Gastrocnemius medialis (tissue), 4 donors: ENCODE measurements at regions not wholly inside any gene's neighbourhood (a gene's known extent, or its start where the extent isn't known, plus 50 kb on each side); places are given as distances from the start of the nearest gene placed in this dataset.

Experiments used
- ATAC-seq, 2 donors: fragments of 150-250 bp; one replicate each; pipeline ENCODE4 v1.9.1; 2016
- DNase-seq, 2 donors: peaks; one replicate each; pipeline ENCODE4 v3.0.0-alpha.2; 2019
- H3K27ac ChIP-seq, 4 donors: fragments of 200-600 bp; sonication (generic); 1 replicate in 1 of 4; 2 replicates in 3 of 4; pipeline ENCODE4 v1.5.1; 2016 to 2018; ENCODE audit warnings: mild to moderate bottlenecking in 2 of 4, moderate library complexity in 1 of 4
- H3K27me3 ChIP-seq, 3 donors: fragments of 200-600 bp; sonication (generic) in 2 of 3; 1 replicate in 1 of 3; 2 replicates in 2 of 3; pipeline versions ENCODE4 v1.5.1 to v1.6.0; 2016 to 2019; ENCODE audit warnings: mild to moderate bottlenecking in 1 of 3, moderate library complexity in 1 of 3
- H3K36me3 ChIP-seq, 2 donors: fragments of 200-600 bp; sonication (generic) in 1 of 2; one replicate each; pipeline ENCODE4 v1.5.1; 2017 to 2018
- H3K4me1 ChIP-seq, 2 donors: fragments of 200-600 bp; sonication (generic) in 1 of 2; one replicate each; pipeline ENCODE4 v1.5.1; 2016 to 2017; ENCODE audit warnings: mild to moderate bottlenecking in 2 of 2
- H3K4me3 ChIP-seq, 4 donors: fragments of 200-600 bp; sonication (generic) in 3 of 4; 1 replicate in 1 of 4; 2 replicates in 3 of 4; pipeline ENCODE4 v1.5.1; 2016 to 2019; ENCODE audit warnings: mild to moderate bottlenecking in 2 of 4
- H3K9me3 ChIP-seq, 3 donors: fragments of 200-600 bp; sonication (generic) in 2 of 3; 1 replicate in 1 of 3; 2 replicates in 2 of 3; pipeline ENCODE4 v1.5.1; 2016 to 2019
- POLR2A ChIP-seq, 2 donors: fragments of 450-650 bp; IDR thresholded peaks; one replicate each; pipeline ENCODE4 v1.6.1; 2017; ENCODE audit warnings: antibody characterized with exemption in 2 of 2, mild to moderate bottlenecking in 2 of 2, moderate library complexity in 2 of 2
- in situ Hi-C, 4 donors: fragments of 200-750 bp; cut with MboI; loops; one replicate each; pipeline versions ENCODE4 v1.15.0 to v1.8.0; 2017; ENCODE audit warnings: low sequenced_read_pairs in 4 of 4
- intact Hi-C: fragments of 100-400 bp; cut with DNase I; formaldehyde crosslinking; loops from one replicate; pipeline ENCODE4 v1.15.1; 2023; ENCODE audit warnings: low total_unique reads
- TF ChIP-seq, protein P1 (sequence below), 5 experiments: fragments of 450-650 bp in 3 of 5; fragments of 200-600 bp in 2 of 5; sonication (generic) in 2 of 5; IDR thresholded peaks in 4 of 5; conservative IDR thresholded peaks in 1 of 5; 1 replicate in 4 of 5; 2 replicates in 1 of 5; pipeline ENCODE4 v1.5.1; 2016 to 2019; ENCODE audit warnings: antibody characterized with exemption in 5 of 5, mild to moderate bottlenecking in 3 of 5, moderate library complexity in 3 of 5

- no peak for DNase-seq
- peaks cover 0 to 2% of the 10 kb centered on the region in 2 donors for H3K4me1 ChIP-seq
- ATAC-seq, result no peak
- in situ Hi-C loops (loop anchor here (25.0 kb wide), 5 partner anchors 207 to 907 kb away; no protein-coding TSS in a partner anchor), intact Hi-C loops (no loop called here)
- TF ChIP-seq POLR2A (IDR thresholded peaks at IDR 0.05), result no peak
- TF ChIP-seq, protein P1, sequence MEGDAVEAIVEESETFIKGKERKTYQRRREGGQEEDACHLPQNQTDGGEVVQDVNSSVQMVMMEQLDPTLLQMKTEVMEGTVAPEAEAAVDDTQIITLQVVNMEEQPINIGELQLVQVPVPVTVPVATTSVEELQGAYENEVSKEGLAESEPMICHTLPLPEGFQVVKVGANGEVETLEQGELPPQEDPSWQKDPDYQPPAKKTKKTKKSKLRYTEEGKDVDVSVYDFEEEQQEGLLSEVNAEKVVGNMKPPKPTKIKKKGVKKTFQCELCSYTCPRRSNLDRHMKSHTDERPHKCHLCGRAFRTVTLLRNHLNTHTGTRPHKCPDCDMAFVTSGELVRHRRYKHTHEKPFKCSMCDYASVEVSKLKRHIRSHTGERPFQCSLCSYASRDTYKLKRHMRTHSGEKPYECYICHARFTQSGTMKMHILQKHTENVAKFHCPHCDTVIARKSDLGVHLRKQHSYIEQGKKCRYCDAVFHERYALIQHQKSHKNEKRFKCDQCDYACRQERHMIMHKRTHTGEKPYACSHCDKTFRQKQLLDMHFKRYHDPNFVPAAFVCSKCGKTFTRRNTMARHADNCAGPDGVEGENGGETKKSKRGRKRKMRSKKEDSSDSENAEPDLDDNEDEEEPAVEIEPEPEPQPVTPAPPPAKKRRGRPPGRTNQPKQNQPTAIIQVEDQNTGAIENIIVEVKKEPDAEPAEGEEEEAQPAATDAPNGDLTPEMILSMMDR (IDR thresholded peaks at IDR 0.05 in 4 of 5, conservative IDR thresholded peaks at IDR 0.05 in 1 of 5), result no peak
- H3K36me3 ChIP-seq, result no peaks in the 10 kb centered on the region
- H3K27me3 ChIP-seq, result no peaks in the 10 kb centered on the region
- no peak overlapping the region for H3K4me3 ChIP-seq
- no peak overlapping the region for H3K27ac ChIP-seq
- H3K9me3 ChIP-seq, result no peaks in the 10 kb centered on the region
Measured at GRCh38 chr1:177794376-177794991, 175.4 kb downstream of the SEC16B start.

- H3K4me3 ChIP-seq, result no peak overlapping the region
- H3K4me1 ChIP-seq, result no peaks in the 10 kb centered on the region
- H3K9me3 ChIP-seq, result no peaks in the 10 kb centered on the region
- intact Hi-C loops, result no loop called here
- no peak for TF ChIP-seq POLR2A (IDR thresholded peaks at IDR 0.05)
- TF ChIP-seq, protein P1 (IDR thresholded peaks at IDR 0.05 in 4 of 5, conservative IDR thresholded peaks at IDR 0.05 in 1 of 5), result no peak
- in situ Hi-C loops, result loop anchor here (25.0 kb wide), 5 partner anchors 207 to 907 kb away; no protein-coding TSS in a partner anchor
- H3K27me3 ChIP-seq, result no peaks in the 10 kb centered on the region
- DNase-seq (no peak), ATAC-seq (no peak)
- no peak overlapping the region for H3K27ac ChIP-seq
- no peaks in the 10 kb centered on the region for H3K36me3 ChIP-seq
Measured at GRCh38 chr1:177793900-177794299, 176.0 kb downstream of the SEC16B start.

DNA sequence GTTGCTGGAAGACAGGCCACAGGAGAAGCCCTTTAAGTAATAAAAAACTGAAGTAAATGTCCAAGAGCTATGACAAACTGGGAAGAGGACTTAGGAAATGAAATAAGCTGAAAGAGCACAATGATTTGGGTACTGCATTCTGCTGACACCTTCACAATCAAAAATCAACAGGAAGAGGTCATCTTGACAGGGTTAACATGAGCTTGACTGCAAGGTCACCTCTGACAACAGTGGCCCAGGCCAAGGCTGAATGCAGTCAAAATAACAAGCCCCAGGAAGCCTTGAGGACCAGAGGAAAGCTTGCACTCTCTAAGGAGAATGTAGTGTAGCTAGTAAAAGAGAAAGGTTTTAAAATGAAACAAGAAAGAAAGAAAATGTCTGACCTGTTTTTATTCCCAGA lies 179.3 kb downstream of the SEC16B start:
- in situ Hi-C loops, result loop anchor here (25.0 kb wide), 5 partner anchors 203 to 903 kb away; no protein-coding TSS in a partner anchor
- no peak overlapping the region for H3K27ac ChIP-seq
- H3K27me3 ChIP-seq, result no peaks in the 10 kb centered on the region
- ATAC-seq (no peak), DNase-seq (no peak)
- H3K36me3 ChIP-seq, result no peaks in the 10 kb centered on the region
- TF ChIP-seq POLR2A (IDR thresholded peaks at IDR 0.05), result no peak
- TF ChIP-seq, protein P1 (IDR thresholded peaks at IDR 0.05 in 4 of 5, conservative IDR thresholded peaks at IDR 0.05 in 1 of 5), result no peak
- no peak overlapping the region for H3K4me3 ChIP-seq
- no peaks in the 10 kb centered on the region for H3K4me1 ChIP-seq
- H3K9me3 ChIP-seq, result no peaks in the 10 kb centered on the region
- intact Hi-C loops, result no loop called here

DNA sequence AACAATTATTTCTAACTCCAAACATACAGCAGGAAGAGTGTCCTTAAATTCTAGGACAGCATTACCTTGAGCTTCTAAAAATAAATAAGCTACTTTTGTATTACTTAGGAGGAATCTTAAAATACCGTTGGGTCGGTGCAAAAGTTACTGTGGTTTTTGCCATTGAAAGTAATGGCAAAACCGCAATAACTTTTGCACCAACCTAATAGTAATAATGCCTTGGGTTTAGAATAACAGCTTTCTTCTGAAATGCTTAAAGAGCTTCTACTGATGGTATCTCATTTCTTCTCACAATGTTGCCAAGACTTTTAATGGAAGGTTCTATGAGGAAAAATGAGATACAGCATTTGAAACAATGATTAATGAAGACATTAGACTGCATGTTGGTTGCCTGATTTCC lies 179.9 kb downstream of the SEC16B start:
- Histone ChIP-seq H3K4me1 (no peaks in the 10 kb centered on the region), H3K4me3 (no peak overlapping the region), H3K27ac (no peak overlapping the region), H3K27me3 (no peaks in the 10 kb centered on the region), H3K9me3 (no peaks in the 10 kb centered on the region), H3K36me3 (no peaks in the 10 kb centered on the region)
- in situ Hi-C loops (loop anchor here (25.0 kb wide), 5 partner anchors 203 to 903 kb away; no protein-coding TSS in a partner anchor), intact Hi-C loops (no loop called here)
- ATAC-seq (no peak), DNase-seq (no peak)
- TF ChIP-seq POLR2A (IDR thresholded peaks at IDR 0.05), result no peak
- TF ChIP-seq, protein P1 (IDR thresholded peaks at IDR 0.05 in 4 of 5, conservative IDR thresholded peaks at IDR 0.05 in 1 of 5), result no peak
